GM12878 (cell line): ENCODE measurements at regions not wholly inside any gene's neighbourhood (a gene's known extent, or its start where the extent isn't known, plus 50 kb on each side); places are given as distances from the start of the nearest gene placed in this dataset.
"Not testable (repeated sequence)": the region's sequence is repeated elsewhere in the genome, so short reads cannot be mapped to it uniquely, and the experiment has no call there.

Source experiments
- ATAC-seq: fragments of 200-7000 bp; cut with Tn5 transposase; 3 replicates; pipeline ENCODE4 v1.9.1; 2020; ENCODE audit warnings: mild to moderate bottlenecking, moderate library complexity
- BruUV-seq: library from RNA; stranded (reverse); fragments of 400-500 nt; replicated peaks from 2 replicates; lab custom pipeline; 2021; lab: Mats Ljungman, UMichigan
- CTCF ChIA-PET: fragments of 300-600 bp; sonication (Branson Sonifier 250); formaldehyde crosslinking; extraction: SDS; loops from one replicate; lab custom pipeline; 2021; ENCODE audit warnings: inconsistent platforms; lab: Yijun Ruan, JAX
- POLR2A ChIA-PET: fragments of 350-600 bp; formaldehyde crosslinking; extraction: SDS; loops from one replicate; lab custom pipeline; 2021; ENCODE audit warnings: inconsistent platforms; lab: Charles Lee
- RAD21 ChIA-PET: fragments of 300-600 bp; sonication (Branson Sonifier 250); formaldehyde crosslinking; loops from one replicate; lab custom pipeline; 2023; ENCODE audit warnings: antibody characterized with exemption; ENCODE audit not compliant: unreplicated experiment; lab: Charles Lee
- SMC1A ChIA-PET: fragments of 300-600 bp; sonication (Branson Sonifier 250); formaldehyde crosslinking; loops from one replicate; lab custom pipeline; 2023; ENCODE audit not compliant: unreplicated experiment, uncharacterized antibody; lab: Charles Lee
- DNase-seq: peaks from one replicate; pipeline ENCODE4 v3.0.0-alpha.2; 2011; ENCODE audit warnings: low read depth, low spot score
- FAIRE-seq: peaks from 3 replicates; lab custom pipeline; 2011; peaks lifted over from hg19 to GRCh38; lab: Jason Lieb, UNC
- H2AFZ ChIP-seq: 2 replicates; pipeline ENCODE4 v1.6.0; 2011; ENCODE audit warnings: low read depth, low read length, control low read depth; ENCODE audit not compliant: control insufficient read depth
- H3K27ac ChIP-seq: 2 replicates; pipeline ENCODE4 v1.5.1; 2011; ENCODE audit warnings: control low read depth; ENCODE audit not compliant: control insufficient read depth, insufficient read depth
- H3K27me3 ChIP-seq, 2 experiments: replicated peaks in 1 of 2; 2 replicates each; pipeline versions ENCODE4 v1.6.0 to v1.6.1; 2011; ENCODE audit warnings: low read length in 1 of 2; ENCODE audit not compliant: control insufficient read depth in 2 of 2, insufficient read depth in 2 of 2
- H3K36me3 ChIP-seq, 2 experiments: 2 replicates each; pipeline ENCODE4 v1.5.1; 2011; ENCODE audit warnings: low read length in 1 of 2; ENCODE audit not compliant: control insufficient read depth in 2 of 2, insufficient read depth in 2 of 2
- H3K4me1 ChIP-seq: 2 replicates; pipeline ENCODE4 v1.6.1; 2011; ENCODE audit warnings: mild to moderate bottlenecking, low read length, moderate library complexity, mixed read lengths; ENCODE audit not compliant: control insufficient read depth, insufficient read depth
- H3K4me2 ChIP-seq: 2 replicates; pipeline ENCODE4 v1.6.0; 2011; ENCODE audit warnings: control low read depth; ENCODE audit not compliant: control insufficient read depth, insufficient read depth
- H3K4me3 ChIP-seq: fragments of 200-600 bp; sonication (generic); 2 replicates; pipeline ENCODE4 v1.5.1; 2016
- H3K79me2 ChIP-seq: 2 replicates; pipeline ENCODE4 v1.6.0; 2011; ENCODE audit warnings: low read length; ENCODE audit not compliant: control insufficient read depth, insufficient read depth
- H3K9ac ChIP-seq: 2 replicates; pipeline ENCODE4 v1.8.0; 2011; ENCODE audit warnings: low read length, control low read depth, mixed read lengths; ENCODE audit not compliant: control insufficient read depth, insufficient read depth
- H3K9me3 ChIP-seq: replicated peaks from 3 replicates; pipeline ENCODE4 v1.5.1; 2011; ENCODE audit warnings: mild to moderate bottlenecking, low read length; ENCODE audit not compliant: control insufficient read depth, insufficient read depth
- H4K20me1 ChIP-seq: 2 replicates; pipeline ENCODE4 v1.6.0; 2011; ENCODE audit not compliant: control insufficient read depth, insufficient read depth
- CBX5 ChIP-seq: sonication (generic); IDR thresholded peaks from 2 replicates; pipeline ENCODE4 v1.6.1; 2016; ENCODE audit warnings: low read depth, moderate library complexity, mild to moderate bottlenecking, inconsistent platforms
- NFIC ChIP-seq: IDR thresholded peaks from 2 replicates; pipeline ENCODE4 v1.6.1; 2012; ENCODE audit warnings: low read depth, mild to moderate bottlenecking, inconsistent platforms, low read length, moderate library complexity
- WGBS: methylation state at CpG from one replicate; pipeline ENCODE4 v1.1.6; 2016; ENCODE audit warnings: low lambda C conversion rate; ENCODE audit not compliant: insufficient replicate concordance, insufficient coverage; ENCODE audit errors: missing lambda C conversion rate; 5-methylcytosine and 5-hydroxymethylcytosine counted together
- in situ Hi-C: fragments of 300-500 bp; cut with MboI; formaldehyde crosslinking; loops from 9 replicates; pipeline ENCODE4 v1.14.3; 2018; ENCODE audit warnings: mixed read lengths
- intact Hi-C: fragments of 100-400 bp; cut with micrococcal nuclease; formaldehyde crosslinking; loops from one replicate; pipeline ENCODE4 v1.14.2; 2022; ENCODE audit not compliant: unreplicated experiment
- TF ChIP-seq, protein P1 (sequence below): fragments of 450-650 bp; IDR thresholded peaks from 2 replicates; pipeline ENCODE4 v1.6.1; 2017; ENCODE audit warnings: mild to moderate bottlenecking, moderate library complexity

DNA sequence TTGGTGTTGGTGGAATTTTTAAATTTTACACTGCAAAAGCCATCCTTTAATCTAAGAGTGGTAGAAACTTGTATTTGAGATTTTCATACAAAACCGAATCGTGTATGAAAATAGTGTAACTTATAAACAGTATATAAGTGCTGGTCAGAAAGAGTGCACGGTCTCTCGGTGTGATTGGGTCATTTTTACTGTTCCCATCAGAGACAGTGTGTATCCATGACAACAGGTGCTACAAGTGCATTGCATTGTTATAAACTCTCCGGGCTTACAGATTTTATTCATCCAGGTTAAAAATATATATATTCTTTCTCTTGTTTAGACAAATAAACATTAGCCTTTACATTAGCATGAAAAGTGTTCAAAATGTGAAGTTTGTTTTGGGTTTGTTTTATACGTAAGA, 721.9 kb downstream of the METTL4 start:
- ChIA-PET CTCF (no interaction called here), RAD21 (no interaction called here), POLR2A (no interaction called here), SMC1A (no interaction called here)
- H4K20me1 ChIP-seq, result no peaks in the 10 kb centered on the region
- no peak overlapping the region for H3K4me3 ChIP-seq
- no peak for ATAC-seq
- TF ChIP-seq CBX5, result no peak
- TF ChIP-seq, protein P1, sequence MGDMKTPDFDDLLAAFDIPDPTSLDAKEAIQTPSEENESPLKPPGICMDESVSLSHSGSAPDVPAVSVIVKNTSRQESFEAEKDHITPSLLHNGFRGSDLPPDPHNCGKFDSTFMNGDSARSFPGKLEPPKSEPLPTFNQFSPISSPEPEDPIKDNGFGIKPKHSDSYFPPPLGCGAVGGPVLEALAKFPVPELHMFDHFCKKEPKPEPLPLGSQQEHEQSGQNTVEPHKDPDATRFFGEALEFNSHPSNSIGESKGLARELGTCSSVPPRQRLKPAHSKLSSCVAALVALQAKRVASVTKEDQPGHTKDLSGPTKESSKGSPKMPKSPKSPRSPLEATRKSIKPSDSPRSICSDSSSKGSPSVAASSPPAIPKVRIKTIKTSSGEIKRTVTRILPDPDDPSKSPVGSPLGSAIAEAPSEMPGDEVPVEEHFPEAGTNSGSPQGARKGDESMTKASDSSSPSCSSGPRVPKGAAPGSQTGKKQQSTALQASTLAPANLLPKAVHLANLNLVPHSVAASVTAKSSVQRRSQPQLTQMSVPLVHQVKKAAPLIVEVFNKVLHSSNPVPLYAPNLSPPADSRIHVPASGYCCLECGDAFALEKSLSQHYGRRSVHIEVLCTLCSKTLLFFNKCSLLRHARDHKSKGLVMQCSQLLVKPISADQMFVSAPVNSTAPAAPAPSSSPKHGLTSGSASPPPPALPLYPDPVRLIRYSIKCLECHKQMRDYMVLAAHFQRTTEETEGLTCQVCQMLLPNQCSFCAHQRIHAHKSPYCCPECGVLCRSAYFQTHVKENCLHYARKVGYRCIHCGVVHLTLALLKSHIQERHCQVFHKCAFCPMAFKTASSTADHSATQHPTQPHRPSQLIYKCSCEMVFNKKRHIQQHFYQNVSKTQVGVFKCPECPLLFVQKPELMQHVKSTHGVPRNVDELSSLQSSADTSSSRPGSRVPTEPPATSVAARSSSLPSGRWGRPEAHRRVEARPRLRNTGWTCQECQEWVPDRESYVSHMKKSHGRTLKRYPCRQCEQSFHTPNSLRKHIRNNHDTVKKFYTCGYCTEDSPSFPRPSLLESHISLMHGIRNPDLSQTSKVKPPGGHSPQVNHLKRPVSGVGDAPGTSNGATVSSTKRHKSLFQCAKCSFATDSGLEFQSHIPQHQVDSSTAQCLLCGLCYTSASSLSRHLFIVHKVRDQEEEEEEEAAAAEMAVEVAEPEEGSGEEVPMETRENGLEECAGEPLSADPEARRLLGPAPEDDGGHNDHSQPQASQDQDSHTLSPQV, result no peak
- TF ChIP-seq NFIC, result no peak
- 19% methylated on average over 6 of the region's 6 CpGs for WGBS
- in situ Hi-C loops, result no loop called here
- BruUV-seq, result no TSS peak
- no peaks in the 10 kb centered on the region for H3K9me3 ChIP-seq
- no peaks in the 10 kb centered on the region for H3K27me3 ChIP-seq
- H3K4me2 ChIP-seq, result no peak overlapping the region
- H3K36me3 ChIP-seq, result no peaks in the 10 kb centered on the region
- intact Hi-C loops, result no loop called here
- no peak for FAIRE-seq
- H2AFZ ChIP-seq, result no peak overlapping the region
- no peaks in the 10 kb centered on the region for H3K79me2 ChIP-seq
- no peak overlapping the region for H3K27ac ChIP-seq
- H3K9ac ChIP-seq, result no peak overlapping the region
- DNase-seq, result no peak
- H3K4me1 ChIP-seq, result no peaks in the 10 kb centered on the region

DNA sequence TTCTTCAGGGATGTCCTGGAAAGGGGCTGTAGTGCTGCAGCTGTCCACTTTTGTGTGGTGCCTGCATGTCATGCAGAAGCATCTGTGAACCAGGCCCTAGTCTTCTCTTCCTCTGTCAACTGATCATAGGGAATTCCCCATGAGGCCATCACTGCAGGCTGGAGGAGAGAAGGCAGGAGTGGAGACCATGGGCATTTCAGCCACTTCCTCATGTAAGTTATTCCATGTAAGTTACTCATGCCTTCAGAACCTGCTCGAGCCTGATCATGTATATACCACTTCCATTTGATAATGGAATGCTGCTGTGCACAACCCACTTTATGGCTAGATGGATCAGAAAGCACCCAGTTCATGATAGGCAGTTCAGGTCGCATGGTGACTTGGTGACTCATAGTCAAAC, 714.0 kb downstream of the METTL4 start:
- H2AFZ ChIP-seq, H3K9me3 ChIP-seq, intact Hi-C loops, in situ Hi-C loops, H4K20me1 ChIP-seq, H3K27ac ChIP-seq, BruUV-seq, DNase-seq, POLR2A ChIA-PET, H3K27me3 ChIP-seq, H3K36me3 ChIP-seq, ATAC-seq, FAIRE-seq, H3K4me2 ChIP-seq, H3K9ac ChIP-seq, H3K4me1 ChIP-seq, SMC1A ChIA-PET, H3K4me3 ChIP-seq, CTCF ChIA-PET, H3K79me2 ChIP-seq, RAD21 ChIA-PET: not testable (repeated sequence)
- 4% methylated on average over 2 of the region's 2 CpGs for WGBS
